Fibroblast of lung (primary cell): ENCODE measurements at regions not wholly inside any gene's neighbourhood (a gene's known extent, or its start where the extent isn't known, plus 50 kb on each side); places are given as distances from the start of the nearest gene placed in this dataset.

ENCODE experiments used
- DNase-seq, 2 donors: peaks; one replicate each; pipeline versions ENCODE4 v3.0.0 to v3.0.0-alpha.2; 2010; ENCODE audit warnings: low read depth in 2 of 2
- H2AFZ ChIP-seq: 2 replicates; pipeline ENCODE4 v1.5.1; 2012; ENCODE audit warnings: low read length, control low read depth, inconsistent platforms
- H3K27ac ChIP-seq: 2 replicates; pipeline ENCODE4 v1.5.1; 2011; ENCODE audit warnings: low read length, control low read depth; ENCODE audit not compliant: insufficient read depth
- H3K27me3 ChIP-seq: 2 replicates; pipeline ENCODE4 v1.5.1; 2011; ENCODE audit warnings: mild to moderate bottlenecking, low read length; ENCODE audit not compliant: control insufficient read depth, insufficient read depth
- H3K36me3 ChIP-seq: 2 replicates; pipeline ENCODE4 v1.5.1; 2011; ENCODE audit warnings: low read length; ENCODE audit not compliant: control insufficient read depth, insufficient read depth
- H3K4me1 ChIP-seq: 2 replicates; pipeline ENCODE4 v1.5.1; 2011; ENCODE audit warnings: low read length; ENCODE audit not compliant: control insufficient read depth, insufficient read depth; ENCODE audit errors: extremely low read depth
- H3K4me2 ChIP-seq: 2 replicates; pipeline ENCODE4 v1.5.1; 2011; ENCODE audit warnings: low read length, control low read depth; ENCODE audit not compliant: insufficient read depth; ENCODE audit errors: extremely low read depth
- H3K4me3 ChIP-seq, 4 experiments: fragments of 200-600 bp in 1 of 4; sonication (generic) in 1 of 4; replicated peaks in 1 of 4; 2 replicates each; pipeline ENCODE4 v1.5.1; 2011 to 2016; ENCODE audit warnings: low read length in 4 of 4, low read depth in 3 of 4, mild to moderate bottlenecking in 3 of 4, control low read depth in 2 of 4, inconsistent platforms in 1 of 4, mixed read lengths in 1 of 4; ENCODE audit not compliant: insufficient read depth in 1 of 4; ENCODE audit errors: control extremely low read depth in 1 of 4
- H3K79me2 ChIP-seq: 2 replicates; pipeline ENCODE4 v1.5.1; 2012; ENCODE audit warnings: mild to moderate bottlenecking, low read length, inconsistent platforms; ENCODE audit not compliant: control insufficient read depth, insufficient read depth
- H3K9ac ChIP-seq: 2 replicates; pipeline ENCODE4 v1.5.1; 2011; ENCODE audit warnings: mild to moderate bottlenecking, low read length, control low read depth; ENCODE audit not compliant: insufficient read depth
- H3K9me3 ChIP-seq: 2 replicates; pipeline ENCODE4 v1.5.1; 2012; ENCODE audit warnings: low read depth, low read length; ENCODE audit not compliant: control insufficient read depth, insufficient read depth
- H4K20me1 ChIP-seq: 2 replicates; pipeline ENCODE4 v1.5.1; 2011; ENCODE audit warnings: low read length; ENCODE audit not compliant: control insufficient read depth, insufficient read depth; ENCODE audit errors: extremely low read depth
- CTCF ChIP-seq, 2 donors: IDR thresholded peaks in 1 of 2; conservative IDR thresholded peaks in 1 of 2; 1 replicate in 1 of 2; 2 replicates in 1 of 2; pipeline ENCODE4 v1.5.1; 2011 to 2012; ENCODE audit warnings: low read length in 2 of 2, control low read depth in 1 of 2, inconsistent platforms in 1 of 2, low read depth in 1 of 2, mild to moderate bottlenecking in 1 of 2
- EZH2 ChIP-seq: IDR thresholded peaks from 2 replicates; pipeline ENCODE4 v1.5.1; 2012; ENCODE audit warnings: low read length, control low read depth, mild to moderate bottlenecking; ENCODE audit errors: missing control alignments

DNA sequence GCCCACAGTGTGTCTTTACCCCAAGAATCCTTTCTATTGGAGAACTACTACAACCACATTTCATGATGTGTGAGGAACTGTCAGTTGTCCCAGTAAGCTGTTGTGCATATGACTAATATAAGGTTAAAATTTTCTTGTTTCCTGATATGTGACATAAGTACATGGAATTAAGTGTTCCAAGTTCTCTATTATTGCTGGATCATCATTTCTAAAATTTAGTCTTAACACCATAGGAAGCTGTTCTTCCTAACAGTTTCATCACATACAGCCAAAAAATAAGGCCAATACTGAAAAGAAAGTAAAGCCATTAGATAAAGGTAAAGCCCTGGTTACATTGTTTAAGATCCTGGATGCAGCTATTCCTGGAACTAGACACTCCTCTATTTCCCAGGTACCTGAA lies 620.9 kb upstream of the CDH8 start:
- Histone ChIP-seq H3K36me3 (no peaks in the 10 kb centered on the region), H3K9me3 (no peaks in the 10 kb centered on the region), H3K9ac (no peak overlapping the region), H3K4me2 (no peak overlapping the region), H3K4me3 (no peak overlapping the region), H3K4me1 (no peaks in the 10 kb centered on the region), H3K27me3 (no peaks in the 10 kb centered on the region), H3K79me2 (no peaks in the 10 kb centered on the region), H2AFZ (no peak overlapping the region), H4K20me1 (no peaks in the 10 kb centered on the region), H3K27ac (no peak overlapping the region)
- TF ChIP-seq CTCF (conservative IDR thresholded peaks at IDR 0.05 in 1 of 2, IDR thresholded peaks at IDR 0.05 in 1 of 2; ENCODE audit: low read depth in 1 of 2, low read length in 2 of 2): no peak
- no peak for TF ChIP-seq EZH2
- no peak for DNase-seq

GRCh38 chr16:62652441-62653120 lies 616.3 kb upstream of the CDH8 start:
- H3K79me2 ChIP-seq: no peaks in the 10 kb centered on the region

GRCh38 chr16:62648256-62648655 lies 612.0 kb upstream of the CDH8 start:
- TF ChIP-seq CTCF (conservative IDR thresholded peaks at IDR 0.05 in 1 of 2, IDR thresholded peaks at IDR 0.05 in 1 of 2; ENCODE audit: low read depth in 1 of 2, low read length in 2 of 2) (no peak), EZH2 (no peak)
- no peak overlapping the region for H3K4me3 ChIP-seq
- no peaks in the 10 kb centered on the region for H3K4me1 ChIP-seq
- H2AFZ ChIP-seq: no peak overlapping the region
- H3K9ac ChIP-seq: no peak overlapping the region
- no peaks in the 10 kb centered on the region for H3K27me3 ChIP-seq
- H3K27ac ChIP-seq: no peak overlapping the region
- H3K36me3 ChIP-seq: no peaks in the 10 kb centered on the region
- no peaks in the 10 kb centered on the region for H4K20me1 ChIP-seq
- no peak for DNase-seq
- H3K9me3 ChIP-seq: no peaks in the 10 kb centered on the region
- H3K79me2 ChIP-seq: no peaks in the 10 kb centered on the region
- no peak overlapping the region for H3K4me2 ChIP-seq

More at GRCh38 chr16:62652441-62653120, 616.3 kb upstream of the CDH8 start:
- H4K20me1 ChIP-seq: no peaks in the 10 kb centered on the region
- H2AFZ ChIP-seq: no peak overlapping the region
- H3K27ac ChIP-seq: no peak overlapping the region
- H3K9me3 ChIP-seq: no peaks in the 10 kb centered on the region
- H3K4me2 ChIP-seq: no peak overlapping the region
- no peak overlapping the region for H3K4me3 ChIP-seq
- no peaks in the 10 kb centered on the region for H3K4me1 ChIP-seq
- TF ChIP-seq CTCF (conservative IDR thresholded peaks at IDR 0.05 in 1 of 2, IDR thresholded peaks at IDR 0.05 in 1 of 2; ENCODE audit: low read depth in 1 of 2, low read length in 2 of 2) (no peak), EZH2 (no peak)
- H3K36me3 ChIP-seq: no peaks in the 10 kb centered on the region
- H3K27me3 ChIP-seq: no peaks in the 10 kb centered on the region
- no peak for DNase-seq
- no peak overlapping the region for H3K9ac ChIP-seq
